GM18505 (cell line): ENCODE measurements at regions not wholly inside any gene's neighbourhood (a gene's known extent, or its start where the extent isn't known, plus 50 kb on each side); places are given as distances from the start of the nearest gene placed in this dataset.
"Not testable (repeated sequence)": the region's sequence is repeated elsewhere in the genome, so short reads cannot be mapped to it uniquely, and the experiment has no call there.

ENCODE experiments used
- ATAC-seq: cut with Tn5 transposase; IDR thresholded peaks from one replicate; pipeline ENCODE4 v1.9.1; 2021; ENCODE audit not compliant: unreplicated experiment
- POLR2A ChIP-seq: IDR thresholded peaks from 4 replicates; pipeline ENCODE4 v1.6.1; 2011; ENCODE audit warnings: borderline replicate concordance; ENCODE audit not compliant: insufficient read depth, insufficient read length; ENCODE audit errors: extremely low read depth

- ATAC-seq: no peak
- TF ChIP-seq POLR2A: no peak
These were observed 71.6 kb downstream of the TFAP2A start for GRCh38 chr6:10343320-10343719.

GRCh38 chr6:10341605-10342004 lies 73.3 kb downstream of the TFAP2A start:
- no peak for ATAC-seq
- no peak for TF ChIP-seq POLR2A

- ATAC-seq: no peak
- TF ChIP-seq POLR2A: no peak
These were observed 76.7 kb downstream of the TFAP2A start for GRCh38 chr6:10338151-10338550.

GRCh38 chr6:10337376-10337775 lies 77.5 kb downstream of the TFAP2A start:
- not testable (repeated sequence) for ATAC-seq

GRCh38 chr6:10332111-10332510 lies 82.8 kb downstream of the TFAP2A start:
- ATAC-seq: no peak

GRCh38 chr6:10331334-10331968 lies 83.4 kb downstream of the TFAP2A start:
- no peak for ATAC-seq
- no peak for TF ChIP-seq POLR2A

More at GRCh38 chr6:10332111-10332510, 82.8 kb downstream of the TFAP2A start:
- TF ChIP-seq POLR2A: no peak

GRCh38 chr6:10330515-10330914 lies 84.4 kb downstream of the TFAP2A start:
- TF ChIP-seq POLR2A: no peak
- ATAC-seq: no peak

GRCh38 chr6:10323018-10323417 lies 91.9 kb downstream of the TFAP2A start:
- ATAC-seq: no peak

GRCh38 chr6:10320291-10320690 lies 94.6 kb downstream of the TFAP2A start:
- ATAC-seq: no peak
- TF ChIP-seq POLR2A: no peak

More at GRCh38 chr6:10323018-10323417, 91.9 kb downstream of the TFAP2A start:
- TF ChIP-seq POLR2A: no peak

- no peak for TF ChIP-seq POLR2A
These were observed 98.5 kb downstream of the TFAP2A start for GRCh38 chr6:10316373-10316721.

GRCh38 chr6:10315658-10316372 lies 99.1 kb downstream of the TFAP2A start:
- TF ChIP-seq POLR2A: no peak
- no peak for ATAC-seq

More at GRCh38 chr6:10316373-10316721, 98.5 kb downstream of the TFAP2A start:
- ATAC-seq: no peak

- TF ChIP-seq POLR2A: no peak
- ATAC-seq: no peak
These were observed 99.8 kb downstream of the TFAP2A start for GRCh38 chr6:10315034-10315433.

GRCh38 chr6:10314163-10314955 lies 100.5 kb downstream of the TFAP2A start:
- ATAC-seq: no peak
- no peak for TF ChIP-seq POLR2A

GRCh38 chr6:10313799-10314162 lies 101.1 kb downstream of the TFAP2A start:
- no peak for TF ChIP-seq POLR2A
- no peak for ATAC-seq
